WI38 (cell line): ENCODE measurements at regions not wholly inside any gene's neighbourhood (a gene's known extent, or its start where the extent isn't known, plus 50 kb on each side); places are given as distances from the start of the nearest gene placed in this dataset.

Source experiments
- H3K4me3 ChIP-seq: 2 replicates; pipeline ENCODE4 v1.5.1; 2011; ENCODE audit warnings: low read depth, mild to moderate bottlenecking, control low read depth, low read length
- CTCF ChIP-seq: IDR thresholded peaks from 2 replicates; pipeline ENCODE4 v1.5.1; 2012; ENCODE audit warnings: low read depth, mild to moderate bottlenecking, control low read depth, low read length

- TF ChIP-seq CTCF, result no peak
- H3K4me3 ChIP-seq, result no peak overlapping the region
Measured at GRCh38 chr7:140238778-140239652, 62.2 kb upstream of the KDM7A start.

- no peak overlapping the region for H3K4me3 ChIP-seq
- no peak for TF ChIP-seq CTCF
Measured at GRCh38 chr7:140237390-140237789, 60.6 kb upstream of the KDM7A start.

- TF ChIP-seq CTCF, result no peak
Measured at GRCh38 chr7:140236626-140237025, 59.8 kb upstream of the KDM7A start.

GRCh38 chr7:140235114-140235513, 58.3 kb upstream of the KDM7A start:
- no peak for TF ChIP-seq CTCF
- H3K4me3 ChIP-seq, result no peak overlapping the region

More at GRCh38 chr7:140236626-140237025, 59.8 kb upstream of the KDM7A start:
- no peak overlapping the region for H3K4me3 ChIP-seq

- no peak for TF ChIP-seq CTCF
- no peak overlapping the region for H3K4me3 ChIP-seq
Measured at GRCh38 chr7:140232957-140233917, 56.5 kb upstream of the KDM7A start.

- no peak overlapping the region; the same call in 1 of the 2 replicates for H3K4me3 ChIP-seq
- no peak for TF ChIP-seq CTCF
Measured at GRCh38 chr7:140231771-140232491, 55.1 kb upstream of the KDM7A start.
